ENCODE measurements at regions not wholly inside any gene's neighbourhood (a gene's known extent, or its start where the extent isn't known, plus 50 kb on each side); places are given as distances from the start of the nearest gene placed in this dataset.
"Not testable (repeated sequence)": the region's sequence is repeated elsewhere in the genome, so short reads cannot be mapped to it uniquely, and the experiment has no call there.

GRCh38 chr15:70522323-70522966, 240.9 kb downstream of the UACA start:
- DNase-seq, result no peak

GRCh38 chr15:70521576-70522322, 241.6 kb downstream of the UACA start:
- DNase-seq, result no peak

- no peak for DNase-seq
Measured at GRCh38 chr15:70519616-70520015, 243.7 kb downstream of the UACA start.

DNA sequence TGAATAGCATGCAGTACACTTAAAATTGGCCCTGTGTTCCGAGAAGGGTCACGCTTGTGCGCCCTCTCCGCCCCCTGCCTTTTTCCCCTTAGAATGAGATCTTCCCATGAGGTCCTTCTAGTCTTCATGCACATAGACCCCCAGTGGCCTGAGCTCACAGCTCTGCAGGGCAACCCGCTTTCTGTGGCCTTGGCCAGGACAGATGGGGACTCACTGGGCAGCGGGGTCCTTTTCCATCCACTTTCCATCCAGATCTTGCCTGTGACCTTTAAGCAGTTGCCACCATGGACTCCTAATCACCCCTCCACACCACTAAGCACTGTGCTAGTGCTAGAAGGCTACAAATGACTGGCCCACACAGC, 244.4 kb downstream of the UACA start:
- DNase-seq, result no peak

DNA sequence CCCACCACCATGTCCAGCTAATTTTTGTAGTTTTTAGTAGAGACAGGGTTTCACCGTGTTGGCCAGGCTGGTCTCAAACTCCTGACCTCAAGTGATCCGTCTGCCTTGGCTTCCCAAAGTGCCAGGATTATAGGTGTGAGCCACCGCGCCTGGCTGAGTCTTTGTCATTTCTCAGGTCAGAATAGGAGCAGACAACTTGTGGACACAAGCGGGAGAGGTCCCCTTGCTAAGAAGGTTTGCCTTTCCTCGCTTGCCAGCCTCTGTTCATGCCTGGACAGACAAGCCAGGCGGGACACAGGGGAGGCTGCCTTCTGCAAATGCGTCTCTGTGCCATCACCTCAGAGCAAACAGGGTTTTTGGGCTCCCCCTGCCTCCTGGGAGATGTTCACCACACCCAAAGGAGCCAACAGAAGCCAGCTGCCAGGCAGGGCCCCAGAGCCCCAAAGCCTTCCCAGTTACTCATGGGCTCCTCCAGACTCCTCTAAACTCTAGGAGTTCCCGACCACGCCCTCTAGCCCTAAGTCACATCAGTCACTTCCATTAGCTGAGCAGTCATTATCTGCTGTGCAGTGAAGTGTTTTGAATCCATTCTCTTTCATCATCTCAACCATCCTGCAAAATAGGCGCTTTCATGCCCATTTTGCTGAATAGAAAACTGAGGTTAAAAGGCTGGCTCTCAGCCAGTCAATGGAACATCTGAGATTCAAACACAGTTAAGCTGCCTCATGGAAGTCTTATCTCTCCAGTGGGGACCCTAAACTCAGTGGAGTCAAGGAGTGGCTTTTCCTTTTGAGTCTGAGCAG, 245.0 kb downstream of the UACA start:
- DNase-seq, result no peak

GRCh38 chr15:70517194-70517590, 246.2 kb downstream of the UACA start:
- DNase-seq, result no peak

DNA sequence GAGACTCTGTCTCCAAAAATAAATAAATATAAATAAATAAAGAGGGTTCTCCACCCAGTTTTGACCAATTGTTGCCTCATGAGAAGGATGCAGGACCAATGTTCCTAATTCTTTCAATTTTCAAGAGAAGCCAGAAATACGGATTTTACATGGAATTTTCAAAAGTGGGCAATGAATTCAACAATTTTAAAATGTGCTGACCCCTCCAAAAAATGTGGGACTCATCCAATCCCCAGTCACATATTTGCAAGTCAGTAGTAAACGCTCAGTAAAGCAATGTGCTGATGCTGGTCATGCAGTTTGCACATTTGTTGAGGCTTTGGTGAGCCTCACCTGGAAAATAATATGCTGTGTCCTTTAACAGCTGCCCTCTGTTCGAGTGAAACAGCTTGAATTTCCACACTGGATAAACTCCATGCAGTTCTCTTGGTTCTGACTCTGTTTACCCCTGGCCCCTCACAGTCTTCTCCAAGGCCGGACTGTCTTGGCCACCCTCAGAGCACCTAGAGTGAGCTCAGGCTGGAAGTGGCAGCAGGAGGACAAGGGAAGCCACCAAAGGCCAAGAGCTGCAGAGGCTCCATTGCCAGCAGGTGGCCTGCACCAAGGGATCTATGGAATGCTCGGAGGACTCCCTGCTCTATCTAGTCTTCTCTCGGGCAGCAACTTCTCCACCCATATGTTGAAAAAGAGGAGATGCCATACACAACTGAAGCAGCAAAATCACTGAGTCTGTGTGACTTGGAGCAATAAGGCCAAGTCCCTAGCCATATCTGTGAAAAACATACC, 246.8 kb downstream of the UACA start:
- DNase-seq, result no peak

DNA sequence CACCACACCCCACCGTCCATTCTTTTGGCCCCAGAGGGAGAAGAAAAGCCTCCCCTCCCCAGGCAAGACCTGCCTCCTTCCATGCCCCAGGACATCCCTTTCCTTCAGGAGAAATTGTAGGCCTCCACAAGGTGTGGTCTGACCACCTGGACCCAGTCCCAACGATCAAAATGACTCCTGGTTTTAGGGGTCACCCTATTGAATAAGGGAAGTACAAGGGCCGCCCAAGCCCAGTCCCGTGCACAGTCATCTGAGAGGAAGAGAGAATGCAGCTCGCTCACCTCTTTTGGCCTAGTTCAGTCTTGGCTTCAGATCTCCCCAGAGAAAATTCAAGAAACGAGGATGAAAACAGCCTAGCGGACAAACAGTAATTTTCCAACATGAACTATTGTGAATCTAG, 249.1 kb downstream of the UACA start:
- no peak for DNase-seq

DNA sequence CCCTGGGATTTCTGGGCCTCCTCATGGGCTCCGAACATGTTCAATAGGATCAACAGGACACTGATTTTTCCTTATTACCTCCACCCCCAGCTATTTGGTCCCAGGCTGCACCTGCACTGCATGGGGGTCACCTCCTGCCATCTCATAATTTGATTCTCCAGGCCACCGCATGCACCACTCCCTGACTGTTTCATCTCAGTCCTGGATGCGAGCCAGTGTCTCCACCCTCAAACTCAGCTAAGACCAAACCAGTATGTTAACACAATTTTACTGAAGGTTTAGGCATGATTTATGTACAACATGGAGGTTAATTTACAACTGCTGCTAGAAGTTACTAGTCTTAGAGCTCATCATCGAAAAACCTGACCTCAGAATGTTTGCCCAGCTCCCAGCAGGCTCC, 249.5 kb downstream of the UACA start:
- no peak for DNase-seq

DNA sequence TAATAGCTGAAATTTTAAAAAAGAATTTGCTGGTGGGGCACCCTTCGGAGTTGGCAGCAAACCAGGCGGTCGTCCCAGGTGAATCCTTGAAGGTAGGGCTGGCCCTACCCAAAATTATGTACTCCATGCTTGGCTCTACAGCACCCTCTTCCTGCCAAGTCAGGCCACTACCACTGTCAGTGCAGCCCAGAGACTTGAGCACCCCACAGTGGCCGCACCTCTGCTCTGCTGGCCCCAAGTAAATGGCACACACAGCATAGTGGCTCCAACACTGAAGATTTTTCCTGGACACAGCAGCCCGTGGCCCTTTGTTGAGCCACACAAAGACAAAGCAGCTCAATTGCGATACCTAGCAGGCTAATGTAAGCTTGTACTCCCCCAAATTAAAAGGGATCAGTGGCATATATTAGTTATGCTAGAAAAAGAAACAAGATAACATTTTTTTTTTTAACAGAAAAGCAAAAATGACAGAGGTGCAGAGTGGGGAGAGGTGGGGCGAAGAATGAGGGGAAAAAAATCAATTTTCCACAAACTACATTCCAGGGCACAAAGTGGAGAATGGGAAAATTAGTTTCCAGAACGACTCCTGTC, 250.5 kb downstream of the UACA start:
- peak; percentile 66 for DNase-seq

DNA sequence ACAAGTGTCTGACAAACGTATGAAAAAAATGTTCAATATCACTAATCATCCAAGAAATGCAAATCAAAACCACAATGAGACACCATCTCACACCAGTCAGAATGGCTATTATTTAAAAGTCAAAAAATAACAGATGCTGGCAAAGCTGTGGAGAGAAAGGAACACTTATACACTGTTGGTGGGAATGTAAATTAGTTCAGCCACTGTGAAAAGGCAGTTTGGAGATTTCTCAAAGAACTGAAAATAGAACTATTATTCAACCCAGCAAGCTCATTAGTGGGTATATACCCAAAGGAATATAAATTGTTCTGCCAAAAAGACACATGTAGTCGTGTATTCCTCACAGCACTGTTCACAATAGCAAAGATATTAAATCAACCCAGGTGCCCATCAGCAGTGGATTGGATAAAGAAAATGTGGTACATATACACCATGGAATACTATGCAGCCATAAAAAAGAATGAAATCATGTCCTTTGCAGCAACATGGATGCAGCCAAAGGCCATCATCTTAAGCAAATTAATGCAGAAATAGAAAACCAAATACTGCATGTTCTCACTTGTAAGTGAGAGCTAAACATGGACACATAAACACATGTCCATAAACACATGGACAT, 251.3 kb downstream of the UACA start:
- not testable (repeated sequence) for DNase-seq

GRCh38 chr15:70510433-70510832, 252.9 kb downstream of the UACA start:
- no peak for DNase-seq

DNA sequence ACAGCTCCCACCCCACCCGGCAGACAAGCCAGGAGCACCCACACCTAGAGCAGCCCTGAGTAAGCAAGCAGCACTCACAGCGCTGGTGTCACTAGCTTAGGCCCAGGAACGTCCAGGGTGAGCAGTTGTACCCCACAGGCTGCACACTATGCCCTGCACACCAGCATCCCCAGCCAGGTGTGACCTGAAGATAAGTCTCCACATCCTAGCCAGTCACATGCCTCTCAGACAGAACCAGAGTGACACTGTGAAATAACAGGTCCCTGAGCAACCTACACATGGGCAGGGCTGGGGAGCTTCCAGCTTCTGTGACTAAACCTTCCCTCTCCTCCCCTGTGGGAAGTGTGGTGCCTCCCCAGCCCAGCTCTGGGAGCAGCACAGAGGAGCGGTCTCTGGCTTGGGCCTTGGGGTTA, 253.6 kb downstream of the UACA start:
- no peak for DNase-seq

GRCh38 chr15:70509282-70509662, 254.1 kb downstream of the UACA start:
- peak; percentile 56 for DNase-seq

- no peak for DNase-seq
Measured at GRCh38 chr15:70508561-70509281, 254.6 kb downstream of the UACA start.

GRCh38 chr15:70507772-70508371, 255.5 kb downstream of the UACA start:
- DNase-seq, result peak; percentile 79

- DNase-seq, result no peak
Measured at GRCh38 chr15:70505936-70506912, 257.1 kb downstream of the UACA start.

DNA sequence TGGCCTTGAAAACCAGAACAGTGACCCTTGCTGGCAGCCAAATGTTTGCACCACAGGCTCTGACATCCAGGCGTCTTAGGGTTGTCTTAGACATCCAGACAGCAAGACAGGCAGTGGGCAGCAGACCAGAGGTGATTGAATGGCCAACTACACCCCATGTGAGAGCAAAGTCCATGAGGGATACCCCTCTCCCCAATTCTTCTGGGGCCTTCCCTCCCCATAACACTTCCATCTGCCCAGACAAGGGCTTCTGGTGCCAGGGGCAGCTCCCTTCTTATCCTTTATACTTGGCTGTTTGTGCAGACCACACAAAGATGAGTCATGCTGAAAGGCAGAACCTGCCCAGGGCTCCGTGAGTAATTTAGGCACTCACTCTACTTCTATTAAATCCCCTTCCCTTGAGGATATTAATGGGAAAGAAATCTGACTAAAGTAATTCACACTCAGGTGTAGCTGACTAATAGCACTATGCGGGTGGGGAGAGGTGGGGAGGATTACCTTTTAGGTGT, 257.9 kb downstream of the UACA start:
- peak; percentile 32 for DNase-seq

DNA sequence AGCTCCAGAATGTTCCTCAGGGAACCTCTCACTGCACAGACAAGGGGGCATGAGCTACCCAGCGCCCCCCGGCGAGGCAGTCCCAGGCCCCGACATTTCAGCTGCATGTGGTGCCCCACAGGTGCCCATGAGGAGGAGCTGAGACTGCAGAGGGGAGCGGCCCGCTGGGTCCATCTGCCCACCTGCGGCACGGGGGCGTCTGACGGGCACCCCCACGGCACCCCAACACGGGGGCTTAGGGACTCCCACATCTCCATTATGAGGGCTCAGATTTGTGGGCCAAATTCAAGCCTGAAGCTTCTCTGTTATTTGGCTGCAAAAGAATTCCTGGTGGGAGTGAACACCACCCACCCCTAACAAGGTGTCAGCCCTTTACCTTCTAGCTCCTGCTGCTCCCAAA, 258.4 kb downstream of the UACA start:
- DNase-seq, result no peak

Measured in CD4-positive, alpha-beta T cell treated with Interferon gamma for 1 hour (primary cell).